NCI-H1417 (cell line): ENCODE measurements at regions not wholly inside any gene's neighbourhood (a gene's known extent, or its start where the extent isn't known, plus 50 kb on each side); places are given as distances from the start of the nearest gene placed in this dataset.
"Not testable (repeated sequence)": the region's sequence is repeated elsewhere in the genome, so short reads cannot be mapped to it uniquely, and the experiment has no call there.

Experiments used
- DNase-seq, 3 experiments: peaks; one replicate each; lab custom pipeline; 2025; lab: John Stamatoyannopoulos, UW

GRCh38 chr3:110888625-110889375, 182.8 kb upstream of the NECTIN3 start:
- DNase-seq, result peak in 1 of 3 experiments; percentile 47

- not testable (repeated sequence) for DNase-seq
These were observed 182.3 kb upstream of the NECTIN3 start for GRCh38 chr3:110889376-110889699.

- no peak for DNase-seq
These were observed 177.0 kb upstream of the NECTIN3 start for GRCh38 chr3:110894574-110894973.

GRCh38 chr3:110895054-110895453, 176.6 kb upstream of the NECTIN3 start:
- DNase-seq, result no peak

- DNase-seq, result no peak
These were observed 174.6 kb upstream of the NECTIN3 start for GRCh38 chr3:110897046-110897445.

GRCh38 chr3:110900576-110900975, 171.0 kb upstream of the NECTIN3 start:
- no peak for DNase-seq

- no peak for DNase-seq
These were observed 170.1 kb upstream of the NECTIN3 start for GRCh38 chr3:110901536-110901935.

- no peak for DNase-seq
These were observed 169.0 kb upstream of the NECTIN3 start for GRCh38 chr3:110902453-110903085.

- no peak for DNase-seq
These were observed 167.7 kb upstream of the NECTIN3 start for GRCh38 chr3:110903771-110904519.

GRCh38 chr3:110904520-110904890, 167.1 kb upstream of the NECTIN3 start:
- DNase-seq, result no peak

GRCh38 chr3:110905121-110905520, 166.5 kb upstream of the NECTIN3 start:
- DNase-seq, result no peak

GRCh38 chr3:110909839-110910238, 161.8 kb upstream of the NECTIN3 start:
- peak in 1 of 3 experiments; percentile 22 for DNase-seq

- no peak for DNase-seq
These were observed 161.2 kb upstream of the NECTIN3 start for GRCh38 chr3:110910346-110910955.

GRCh38 chr3:110918963-110919362, 152.7 kb upstream of the NECTIN3 start:
- no peak for DNase-seq

- no peak for DNase-seq
These were observed 145.8 kb upstream of the NECTIN3 start for GRCh38 chr3:110925798-110926197.

- DNase-seq, result no peak
These were observed 143.5 kb upstream of the NECTIN3 start for GRCh38 chr3:110928016-110928662.

- DNase-seq, result no peak
These were observed 141.8 kb upstream of the NECTIN3 start for GRCh38 chr3:110929816-110930215.

- DNase-seq, result no peak
These were observed 139.0 kb upstream of the NECTIN3 start for GRCh38 chr3:110932567-110932966.

GRCh38 chr3:110933821-110934426, 137.7 kb upstream of the NECTIN3 start:
- no peak for DNase-seq

GRCh38 chr3:110938629-110939028, 133.0 kb upstream of the NECTIN3 start:
- no peak for DNase-seq

- DNase-seq, result no peak
These were observed 131.6 kb upstream of the NECTIN3 start for GRCh38 chr3:110940055-110940454.

GRCh38 chr3:110944782-110945181, 126.8 kb upstream of the NECTIN3 start:
- DNase-seq, result no peak
